ENCODE measurements at regions not wholly inside any gene's neighbourhood (a gene's known extent, or its start where the extent isn't known, plus 50 kb on each side); places are given as distances from the start of the nearest gene placed in this dataset.

DNA sequence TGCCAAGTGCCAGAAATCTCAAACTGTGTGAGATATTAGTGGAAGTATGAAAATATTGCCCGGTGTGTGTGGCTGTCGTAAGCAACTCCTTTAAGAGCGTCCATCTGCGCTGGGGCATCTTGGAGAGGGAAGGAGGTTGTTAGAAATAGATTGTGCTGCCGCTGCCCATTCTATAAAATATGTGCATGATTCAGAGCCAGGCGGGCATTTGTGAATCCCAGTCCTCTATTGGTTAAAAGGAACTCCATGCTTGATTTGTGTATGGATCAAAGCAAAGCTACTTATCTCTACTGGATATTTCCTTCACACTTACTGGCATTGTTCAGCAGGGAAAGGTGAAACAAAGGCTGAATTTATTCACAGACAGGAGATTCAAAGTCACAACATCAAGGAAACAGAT is 89.6 kb upstream of the SNRK start:
- FAIRE-seq (no peak), DNase-seq (no peak), ATAC-seq (peak in 1 of 4 donors; percentile 43)
- Histone ChIP-seq H3K36me3 (no peaks in the 10 kb centered on the region), H3K4me3 (no peak overlapping the region), H3K4me1 (peaks cover 9 to 25% (median 16%) of the 10 kb centered on the region in 3 donors), H3K27me3 (no peaks in the 10 kb centered on the region), H3K27ac (peak overlapping the region in 2 of 4 donors; percentile 5 to 43), H3K9me3 (no peaks in the 10 kb centered on the region)
- 88 to 89% methylated on average over 6 of the region's 6 CpGs for WGBS, 2 donors
- intact Hi-C loops (cut with DNase I): no loop called here
- TF ChIP-seq CTCF (IDR thresholded peaks at IDR 0.05): no peak

DNA sequence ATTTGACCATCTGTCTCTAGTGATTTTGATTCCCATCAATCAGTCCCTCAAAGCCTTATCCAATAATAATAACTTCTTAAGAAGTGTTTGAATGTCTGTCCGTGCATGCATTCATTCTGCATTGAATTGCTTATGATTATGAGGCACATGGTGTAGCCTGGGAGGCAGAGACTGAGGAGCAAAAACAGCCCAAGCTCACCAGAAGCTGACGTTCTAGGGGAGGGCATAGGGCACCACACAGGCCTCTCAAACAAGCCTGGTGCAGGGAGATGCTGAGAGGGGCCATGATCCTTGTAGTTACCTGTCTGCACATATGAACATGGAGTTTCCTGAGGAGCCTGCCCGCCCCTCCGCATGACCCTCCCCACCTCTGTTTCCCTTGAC is 89.2 kb upstream of the POMGNT2 start:
- peak in 3 of 4 donors; percentile 19 to 49 (median 23) for ATAC-seq
- Histone ChIP-seq H3K4me1 (peaks cover 9 to 16% (median 10%) of the 10 kb centered on the region in 3 donors), H3K27ac (peak overlapping the region in 1 of 4 donors; percentile 41), H3K36me3 (no peaks in the 10 kb centered on the region), H3K27me3 (no peaks in the 10 kb centered on the region), H3K4me3 (no peak overlapping the region), H3K9me3 (no peaks in the 10 kb centered on the region)
- no peak for DNase-seq
- TF ChIP-seq CTCF (IDR thresholded peaks at IDR 0.05): no peak
- WGBS, 2 donors: 63 to 65% methylated on average over 4 of the region's 4 CpGs
- FAIRE-seq: no peak
- intact Hi-C loops (cut with DNase I): no loop called here

- FAIRE-seq: no peak
- no peak overlapping the region for H3K4me3 ChIP-seq
- intact Hi-C loops (cut with DNase I): no loop called here
- 38 to 39% methylated on average over 6 of the region's 6 CpGs for WGBS, 2 donors
- peak; percentile 31 to 82 (median 74) for ATAC-seq
- H3K27me3 ChIP-seq: no peaks in the 10 kb centered on the region
- no peak for TF ChIP-seq CTCF (IDR thresholded peaks at IDR 0.05)
- peak overlapping the region in 1 of 4 donors; percentile 41 for H3K27ac ChIP-seq
- DNase-seq: no peak
- H3K4me1 ChIP-seq: peaks cover 9 to 16% (median 10%) of the 10 kb centered on the region in 3 donors
- no peaks in the 10 kb centered on the region for H3K36me3 ChIP-seq
- no peaks in the 10 kb centered on the region for H3K9me3 ChIP-seq
These were observed 88.7 kb upstream of the POMGNT2 start for GRCh38 chr3:43194490-43195114.

DNA sequence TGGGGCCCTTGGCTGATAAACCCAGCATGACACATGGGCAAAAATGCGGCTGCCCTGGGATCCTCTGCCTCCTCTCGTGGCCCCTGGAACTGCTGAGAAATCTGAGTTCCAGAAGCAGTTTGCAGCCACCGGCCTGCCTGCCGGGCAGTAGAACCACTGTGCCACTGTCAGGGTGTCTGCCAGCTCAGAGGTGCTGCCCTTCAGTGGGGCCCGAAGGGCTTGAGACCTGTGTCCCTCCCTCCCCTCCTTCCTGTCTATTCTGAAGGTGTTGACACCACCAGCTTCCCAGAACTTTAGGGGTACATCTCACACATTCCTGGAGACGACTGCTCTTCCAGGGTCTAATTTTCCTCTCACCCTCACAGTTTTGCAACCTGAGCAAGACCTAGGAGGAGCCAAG is 88.2 kb upstream of the POMGNT2 start:
- DNase-seq (no peak), FAIRE-seq (no peak), ATAC-seq (peak in 2 of 4 donors; percentile 18 to 21)
- H3K27me3 ChIP-seq: no peaks in the 10 kb centered on the region
- whole genome bisulfite sequencing, 2 donors: 63 to 65% methylated on average over 6 of the region's 6 CpGs
- no peak overlapping the region for H3K4me3 ChIP-seq
- intact Hi-C loops (cut with DNase I): no loop called here
- H3K27ac ChIP-seq: peak overlapping the region in 1 of 4 donors; percentile 41
- no peaks in the 10 kb centered on the region for H3K9me3 ChIP-seq
- peaks cover 9 to 16% (median 10%) of the 10 kb centered on the region in 3 donors for H3K4me1 ChIP-seq
- H3K36me3 ChIP-seq: no peaks in the 10 kb centered on the region
- no peak for TF ChIP-seq CTCF (IDR thresholded peaks at IDR 0.05)

DNA sequence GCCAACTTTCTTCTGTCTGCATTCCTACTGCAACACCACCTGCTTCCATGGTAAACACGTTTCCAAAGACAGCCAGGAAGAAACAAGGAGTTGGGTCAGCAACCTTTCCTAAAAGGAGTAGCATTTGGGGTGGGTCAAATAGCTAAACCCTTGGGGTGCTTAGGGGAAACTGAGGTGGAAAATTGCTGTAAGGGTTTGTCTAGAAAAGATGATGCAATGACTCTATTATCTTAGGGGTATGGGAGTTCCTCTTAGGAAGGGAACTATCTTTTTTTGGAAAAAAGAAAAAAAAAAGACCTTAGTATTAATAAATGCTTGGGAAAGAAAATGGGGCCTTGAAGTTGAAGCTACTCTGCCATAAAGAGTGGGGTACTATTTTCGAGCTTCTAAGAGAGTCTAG is 86.1 kb upstream of the POMGNT2 start:
- intact Hi-C loops (cut with DNase I): no loop called here

More for the DNA sequence above, 86.1 kb upstream of the POMGNT2 start:
- no peak for DNase-seq
- Histone ChIP-seq H3K27me3 (no peaks in the 10 kb centered on the region), H3K4me3 (no peak overlapping the region), H3K27ac (no peak overlapping the region), H3K4me1 (peaks cover 9 to 14% (median 10%) of the 10 kb centered on the region in 3 donors), H3K36me3 (no peaks in the 10 kb centered on the region), H3K9me3 (no peaks in the 10 kb centered on the region)
- no peak for TF ChIP-seq CTCF (IDR thresholded peaks at IDR 0.05)
- WGBS, 2 donors: 29 to 64% methylated on average over 2 of the region's 2 CpGs
- FAIRE-seq: no peak
- no peak for ATAC-seq

All from pancreas (tissue), 10 donors.